ENCODE measurements at regions not wholly inside any gene's neighbourhood (a gene's known extent, or its start where the extent isn't known, plus 50 kb on each side); places are given as distances from the start of the nearest gene placed in this dataset.

- TF ChIP-seq EZH2phosphoT487 (IDR thresholded peaks at IDR 0.05; ENCODE audit: borderline replicate concordance, low read length) (no peak), CTCF (IDR thresholded peaks at IDR 0.05; ENCODE audit: low read depth, low read length, poor library complexity, severe bottlenecking) (no peak)
- no peak overlapping the region for H3K27ac ChIP-seq (ENCODE audit: low read depth, low read length)
Observed at GRCh38 chr1:193321242-193321840, 134.9 kb upstream of the B3GALT2 start.

GRCh38 chr1:193320270-193320669 lies 133.9 kb upstream of the B3GALT2 start:
- H4K20me1 ChIP-seq (ENCODE audit: control insufficient read depth, insufficient read depth, low read depth, low read length): no peaks in the 10 kb centered on the region
- no peaks in the 10 kb centered on the region for H3K27me3 ChIP-seq (ENCODE audit: control insufficient read depth, low read length)
- H3K9me2 ChIP-seq (replicated peaks; ENCODE audit: control insufficient read depth, low read length): no peaks in the 10 kb centered on the region
- no peak overlapping the region for H3K4me2 ChIP-seq (ENCODE audit: low read length)
- H3K27ac ChIP-seq (ENCODE audit: low read depth, low read length): no peak overlapping the region
- no peaks in the 10 kb centered on the region for H3K79me2 ChIP-seq (ENCODE audit: control insufficient read depth, low read length)
- no peaks in the 10 kb centered on the region for H3F3A ChIP-seq (ENCODE audit: control insufficient read depth, insufficient read depth)
- no peaks in the 10 kb centered on the region for H3K4me1 ChIP-seq (ENCODE audit: control insufficient read depth, low read length)
- no peaks in the 10 kb centered on the region for H3K36me3 ChIP-seq (ENCODE audit: control insufficient read depth, low read length)
- TF ChIP-seq EZH2phosphoT487 (IDR thresholded peaks at IDR 0.05; ENCODE audit: borderline replicate concordance, low read length) (no peak), CTCF (IDR thresholded peaks at IDR 0.05; ENCODE audit: low read depth, low read length, poor library complexity, severe bottlenecking) (no peak)
- no peak overlapping the region for H3K4me3 ChIP-seq (ENCODE audit: low read length)
- 0 out of 2 replicates have a peak, but pooled peaks cover 5% of the 10 kb centered on the region for H3K9me3 ChIP-seq (ENCODE audit: control insufficient read depth, insufficient read depth, low read length)

More at GRCh38 chr1:193321242-193321840, 134.9 kb upstream of the B3GALT2 start:
- no peaks in the 10 kb centered on the region for H3K27me3 ChIP-seq (ENCODE audit: control insufficient read depth, low read length)
- H3F3A ChIP-seq (ENCODE audit: control insufficient read depth, insufficient read depth): no peaks in the 10 kb centered on the region
- no peaks in the 10 kb centered on the region for H3K4me1 ChIP-seq (ENCODE audit: control insufficient read depth, low read length)
- no peaks in the 10 kb centered on the region for H3K36me3 ChIP-seq (ENCODE audit: control insufficient read depth, low read length)
- no peak overlapping the region for H3K4me3 ChIP-seq (ENCODE audit: low read length)
- no peak overlapping the region for H3K4me2 ChIP-seq (ENCODE audit: low read length)
- H3K79me2 ChIP-seq (ENCODE audit: control insufficient read depth, low read length): no peaks in the 10 kb centered on the region
- no peaks in the 10 kb centered on the region for H4K20me1 ChIP-seq (ENCODE audit: control insufficient read depth, insufficient read depth, low read depth, low read length)
- no peaks in the 10 kb centered on the region for H3K9me2 ChIP-seq (replicated peaks; ENCODE audit: control insufficient read depth, low read length)
- 0 out of 2 replicates have a peak, but pooled peaks cover 5% of the 10 kb centered on the region for H3K9me3 ChIP-seq (ENCODE audit: control insufficient read depth, insufficient read depth, low read length)

- no peaks in the 10 kb centered on the region for H3K36me3 ChIP-seq (ENCODE audit: control insufficient read depth, low read length)
- H3K9me3 ChIP-seq (ENCODE audit: control insufficient read depth, insufficient read depth, low read length): 0 out of 2 replicates have a peak, but pooled peaks cover 5% of the 10 kb centered on the region
- TF ChIP-seq EZH2phosphoT487 (IDR thresholded peaks at IDR 0.05; ENCODE audit: borderline replicate concordance, low read length): no peak
- no peak for TF ChIP-seq CTCF (IDR thresholded peaks at IDR 0.05; ENCODE audit: low read depth, low read length, poor library complexity, severe bottlenecking)
- no peaks in the 10 kb centered on the region for H3K27me3 ChIP-seq (ENCODE audit: control insufficient read depth, low read length)
- H3K79me2 ChIP-seq (ENCODE audit: control insufficient read depth, low read length): no peaks in the 10 kb centered on the region
- no peak overlapping the region for H3K27ac ChIP-seq (ENCODE audit: low read depth, low read length)
- H3K9me2 ChIP-seq (replicated peaks; ENCODE audit: control insufficient read depth, low read length): no peaks in the 10 kb centered on the region
- H3K4me2 ChIP-seq (ENCODE audit: low read length): no peak overlapping the region
- no peaks in the 10 kb centered on the region for H3F3A ChIP-seq (ENCODE audit: control insufficient read depth, insufficient read depth)
- H4K20me1 ChIP-seq (ENCODE audit: control insufficient read depth, insufficient read depth, low read depth, low read length): no peaks in the 10 kb centered on the region
- no peak overlapping the region for H3K4me3 ChIP-seq (ENCODE audit: low read length)
- H3K4me1 ChIP-seq (ENCODE audit: control insufficient read depth, low read length): no peaks in the 10 kb centered on the region
Observed at GRCh38 chr1:193318347-193318746, 131.9 kb upstream of the B3GALT2 start.
